ENCODE measurements at regions not wholly inside any gene's neighbourhood (a gene's known extent, or its start where the extent isn't known, plus 50 kb on each side); places are given as distances from the start of the nearest gene placed in this dataset.
A peak's percentile ranks its signal among the peaks of the same experiment; 100 is the strongest.

GRCh38 chr12:107900588-107900987 is 126.1 kb downstream of the ASCL4 start:
- H4K20me1 ChIP-seq (ENCODE audit: insufficient read depth, low read length), result no peaks in the 10 kb centered on the region
- intact Hi-C loops (cut with micrococcal nuclease; ENCODE audit: unreplicated experiment), result loop anchor here (5.0 kb wide), 1 partner anchor 138 kb away; the partner anchor contains the start of gene PRDM4
- H3K9me2 ChIP-seq (ENCODE audit: insufficient read depth, low read length), result no peaks in the 10 kb centered on the region
- H3K27ac ChIP-seq (ENCODE audit: low read depth, low read length, poor library complexity, severe bottlenecking), result no peak overlapping the region
- DNase-seq (ENCODE audit: low spot score), result no peak
- H3K36me3 ChIP-seq (ENCODE audit: insufficient read depth, low read length), result no peaks in the 10 kb centered on the region
- no peak overlapping the region for H3K4me2 ChIP-seq (ENCODE audit: low read length)
- BruUV-seq (replicated peaks), result no TSS peak
- H3K4me3 ChIP-seq (ENCODE audit: low read depth, low read length, poor library complexity, severe bottlenecking), result no peak overlapping the region
- no peaks in the 10 kb centered on the region; the same call in 1 of the 2 replicates for H3K79me2 ChIP-seq (ENCODE audit: insufficient read depth, low read depth, low read length)
- ChIA-PET POLR2A (no interaction called here), CTCF (ENCODE audit: unreplicated experiment) (no interaction called here)
- H2AFZ ChIP-seq (ENCODE audit: low read length), result no peak overlapping the region
- no peak for TF ChIP-seq EZH2phosphoT487 (IDR thresholded peaks at IDR 0.05; ENCODE audit: borderline replicate concordance, low read depth, low read length)
- TF ChIP-seq, protein P1, sequence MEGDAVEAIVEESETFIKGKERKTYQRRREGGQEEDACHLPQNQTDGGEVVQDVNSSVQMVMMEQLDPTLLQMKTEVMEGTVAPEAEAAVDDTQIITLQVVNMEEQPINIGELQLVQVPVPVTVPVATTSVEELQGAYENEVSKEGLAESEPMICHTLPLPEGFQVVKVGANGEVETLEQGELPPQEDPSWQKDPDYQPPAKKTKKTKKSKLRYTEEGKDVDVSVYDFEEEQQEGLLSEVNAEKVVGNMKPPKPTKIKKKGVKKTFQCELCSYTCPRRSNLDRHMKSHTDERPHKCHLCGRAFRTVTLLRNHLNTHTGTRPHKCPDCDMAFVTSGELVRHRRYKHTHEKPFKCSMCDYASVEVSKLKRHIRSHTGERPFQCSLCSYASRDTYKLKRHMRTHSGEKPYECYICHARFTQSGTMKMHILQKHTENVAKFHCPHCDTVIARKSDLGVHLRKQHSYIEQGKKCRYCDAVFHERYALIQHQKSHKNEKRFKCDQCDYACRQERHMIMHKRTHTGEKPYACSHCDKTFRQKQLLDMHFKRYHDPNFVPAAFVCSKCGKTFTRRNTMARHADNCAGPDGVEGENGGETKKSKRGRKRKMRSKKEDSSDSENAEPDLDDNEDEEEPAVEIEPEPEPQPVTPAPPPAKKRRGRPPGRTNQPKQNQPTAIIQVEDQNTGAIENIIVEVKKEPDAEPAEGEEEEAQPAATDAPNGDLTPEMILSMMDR (conservative IDR thresholded peaks at IDR 0.05; ENCODE audit: low read length), result no peak
- no peaks in the 10 kb centered on the region for H3K9me3 ChIP-seq (ENCODE audit: low read length)
- peaks cover 3% of the 10 kb centered on the region for H3K4me1 ChIP-seq (ENCODE audit: insufficient read depth, low read length, poor library complexity, severe bottlenecking)

- Histone ChIP-seq H3K4me3 (ENCODE audit: low read depth, low read length, poor library complexity, severe bottlenecking) (peak overlapping the region; percentile 67), H3K4me2 (ENCODE audit: low read length) (peak overlapping the region; percentile 80), H3K9me2 (ENCODE audit: insufficient read depth, low read length) (no peaks in the 10 kb centered on the region), H3K36me3 (ENCODE audit: insufficient read depth, low read length) (no peaks in the 10 kb centered on the region), H3K27ac (ENCODE audit: low read depth, low read length, poor library complexity, severe bottlenecking) (no peak overlapping the region), H3K79me2 (ENCODE audit: insufficient read depth, low read depth, low read length) (no peaks in the 10 kb centered on the region; the same call in 1 of the 2 replicates), H4K20me1 (ENCODE audit: insufficient read depth, low read length) (no peaks in the 10 kb centered on the region), H3K9me3 (ENCODE audit: low read length) (no peaks in the 10 kb centered on the region), H3K4me1 (ENCODE audit: insufficient read depth, low read length, poor library complexity, severe bottlenecking) (peaks cover 3% of the 10 kb centered on the region), H2AFZ (ENCODE audit: low read length) (peak overlapping the region; percentile 97)
- intact Hi-C loops (cut with micrococcal nuclease; ENCODE audit: unreplicated experiment), result loop anchor here (5.0 kb wide), 1 partner anchor 141 kb away; the partner anchor contains the start of gene PRDM4
- POLR2A ChIA-PET, result interaction anchor here (1.1 kb wide), 1 partner anchor 18 kb away, joined by 4 read pairs; no protein-coding TSS in a partner anchor
- TF ChIP-seq EZH2phosphoT487 (IDR thresholded peaks at IDR 0.05; ENCODE audit: borderline replicate concordance, low read depth, low read length), result no peak
- TF ChIP-seq, protein P1 (conservative IDR thresholded peaks at IDR 0.05; ENCODE audit: low read length), result no peak
- peak; percentile 82 for DNase-seq (ENCODE audit: low spot score)
- CTCF ChIA-PET (ENCODE audit: unreplicated experiment), result no interaction called here
- BruUV-seq (replicated peaks), result TSS peak; percentile 87
These were observed 129.0 kb downstream of the ASCL4 start for GRCh38 chr12:107903341-107904061.

DNA sequence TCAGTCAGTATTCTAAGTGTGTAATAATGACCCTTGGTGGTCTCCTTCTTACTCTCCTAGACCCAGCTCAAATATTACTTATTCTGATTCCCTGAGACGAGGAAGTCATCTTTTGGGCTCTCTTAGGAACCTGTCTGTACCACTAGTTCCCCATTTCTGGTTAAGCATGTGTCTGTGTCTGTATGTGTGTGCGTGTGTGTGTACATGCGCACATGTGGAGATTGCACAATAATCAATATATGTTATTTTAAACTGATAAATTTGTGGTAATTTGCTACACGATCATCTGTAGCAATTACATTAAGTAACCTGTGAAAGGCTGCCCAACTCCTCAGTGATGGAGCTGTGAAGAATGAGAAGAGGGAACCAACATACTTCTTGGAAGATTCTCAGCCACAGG is 132.2 kb downstream of the ASCL4 start:
- Histone ChIP-seq H2AFZ (ENCODE audit: low read length) (no peak overlapping the region), H3K27ac (ENCODE audit: low read depth, low read length, poor library complexity, severe bottlenecking) (no peak overlapping the region), H3K9me3 (ENCODE audit: low read length) (no peaks in the 10 kb centered on the region), H4K20me1 (ENCODE audit: insufficient read depth, low read length) (no peaks in the 10 kb centered on the region), H3K9me2 (ENCODE audit: insufficient read depth, low read length) (no peaks in the 10 kb centered on the region), H3K4me1 (ENCODE audit: insufficient read depth, low read length, poor library complexity, severe bottlenecking) (peaks cover 3% of the 10 kb centered on the region), H3K4me3 (ENCODE audit: low read depth, low read length, poor library complexity, severe bottlenecking) (no peak overlapping the region), H3K4me2 (ENCODE audit: low read length) (no peak overlapping the region), H3K36me3 (ENCODE audit: insufficient read depth, low read length) (no peaks in the 10 kb centered on the region), H3K79me2 (ENCODE audit: insufficient read depth, low read depth, low read length) (no peaks in the 10 kb centered on the region; the same call in 1 of the 2 replicates)
- ChIA-PET CTCF (ENCODE audit: unreplicated experiment) (no interaction called here), POLR2A (no interaction called here)
- intact Hi-C loops (cut with micrococcal nuclease; ENCODE audit: unreplicated experiment), result no loop called here
- BruUV-seq (replicated peaks), result no TSS peak
- TF ChIP-seq EZH2phosphoT487 (IDR thresholded peaks at IDR 0.05; ENCODE audit: borderline replicate concordance, low read depth, low read length), result no peak
- TF ChIP-seq, protein P1 (conservative IDR thresholded peaks at IDR 0.05; ENCODE audit: low read length), result no peak
- no peak for DNase-seq (ENCODE audit: low spot score)
